ENCODE measurements at regions not wholly inside any gene's neighbourhood (a gene's known extent, or its start where the extent isn't known, plus 50 kb on each side); places are given as distances from the start of the nearest gene placed in this dataset.
"Not testable (repeated sequence)": the region's sequence is repeated elsewhere in the genome, so short reads cannot be mapped to it uniquely, and the experiment has no call there.

DNA sequence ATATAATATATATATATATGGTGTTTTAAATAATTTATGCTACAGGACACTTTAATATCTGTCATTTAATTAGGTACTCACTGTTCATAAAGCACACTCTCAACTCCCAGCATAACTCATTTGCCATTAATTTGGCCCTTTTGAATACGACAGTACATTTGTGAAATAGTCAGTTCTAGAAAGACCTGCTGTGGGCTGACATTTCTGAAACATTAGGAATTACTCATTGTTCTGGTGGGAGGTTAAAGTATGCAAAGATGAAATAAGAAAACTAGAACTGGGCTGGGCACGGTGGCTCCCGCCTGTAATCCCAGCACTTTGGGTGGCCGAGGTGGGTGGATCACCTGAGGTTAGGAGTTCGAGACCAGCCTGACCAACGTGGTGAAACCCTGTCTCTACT, 497.5 kb downstream of the UTRN start:
- Histone ChIP-seq H3K27ac (no peak overlapping the region), H3K4me1 (no peaks in the 10 kb centered on the region), H3K4me3 (no peak overlapping the region), H3K9me3 (no peaks in the 10 kb centered on the region), H3K36me3 (no peaks in the 10 kb centered on the region), H3K27me3 (no peaks in the 10 kb centered on the region)
- DNase-seq, result no peak
- intact Hi-C loops (cut with DNase I; ENCODE audit: low total_unique reads), result no loop called here
- TF ChIP-seq, protein P1, sequence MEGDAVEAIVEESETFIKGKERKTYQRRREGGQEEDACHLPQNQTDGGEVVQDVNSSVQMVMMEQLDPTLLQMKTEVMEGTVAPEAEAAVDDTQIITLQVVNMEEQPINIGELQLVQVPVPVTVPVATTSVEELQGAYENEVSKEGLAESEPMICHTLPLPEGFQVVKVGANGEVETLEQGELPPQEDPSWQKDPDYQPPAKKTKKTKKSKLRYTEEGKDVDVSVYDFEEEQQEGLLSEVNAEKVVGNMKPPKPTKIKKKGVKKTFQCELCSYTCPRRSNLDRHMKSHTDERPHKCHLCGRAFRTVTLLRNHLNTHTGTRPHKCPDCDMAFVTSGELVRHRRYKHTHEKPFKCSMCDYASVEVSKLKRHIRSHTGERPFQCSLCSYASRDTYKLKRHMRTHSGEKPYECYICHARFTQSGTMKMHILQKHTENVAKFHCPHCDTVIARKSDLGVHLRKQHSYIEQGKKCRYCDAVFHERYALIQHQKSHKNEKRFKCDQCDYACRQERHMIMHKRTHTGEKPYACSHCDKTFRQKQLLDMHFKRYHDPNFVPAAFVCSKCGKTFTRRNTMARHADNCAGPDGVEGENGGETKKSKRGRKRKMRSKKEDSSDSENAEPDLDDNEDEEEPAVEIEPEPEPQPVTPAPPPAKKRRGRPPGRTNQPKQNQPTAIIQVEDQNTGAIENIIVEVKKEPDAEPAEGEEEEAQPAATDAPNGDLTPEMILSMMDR (IDR thresholded peaks at IDR 0.05), result no peak
- no peak for TF ChIP-seq POLR2A (IDR thresholded peaks at IDR 0.05)

DNA sequence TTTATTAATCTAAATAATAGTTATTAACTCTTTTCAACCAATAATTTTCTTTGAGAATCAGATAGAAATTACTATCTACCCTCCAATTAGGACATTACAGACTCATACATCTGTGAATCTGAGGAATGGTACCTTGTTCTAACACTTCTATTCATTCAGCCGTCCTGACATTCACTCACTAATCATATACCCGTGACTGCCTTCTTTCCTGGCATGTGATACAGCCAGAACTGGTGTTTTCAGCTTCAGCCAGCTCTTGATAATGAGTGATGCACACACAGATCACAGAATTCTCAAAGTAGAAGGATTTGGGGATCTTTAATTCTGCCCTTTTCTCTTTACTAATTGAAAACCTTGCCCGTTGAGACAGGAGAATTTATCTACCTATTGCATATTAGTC, 499.9 kb downstream of the UTRN start:
- Histone ChIP-seq H3K27me3 (no peaks in the 10 kb centered on the region), H3K4me3 (no peak overlapping the region), H3K36me3 (no peaks in the 10 kb centered on the region), H3K9me3 (no peaks in the 10 kb centered on the region), H3K27ac (no peak overlapping the region), H3K4me1 (no peaks in the 10 kb centered on the region)
- intact Hi-C loops (cut with DNase I; ENCODE audit: low total_unique reads), result no loop called here
- no peak for DNase-seq
- TF ChIP-seq, protein P1 (IDR thresholded peaks at IDR 0.05), result no peak
- no peak for TF ChIP-seq POLR2A (IDR thresholded peaks at IDR 0.05)

DNA sequence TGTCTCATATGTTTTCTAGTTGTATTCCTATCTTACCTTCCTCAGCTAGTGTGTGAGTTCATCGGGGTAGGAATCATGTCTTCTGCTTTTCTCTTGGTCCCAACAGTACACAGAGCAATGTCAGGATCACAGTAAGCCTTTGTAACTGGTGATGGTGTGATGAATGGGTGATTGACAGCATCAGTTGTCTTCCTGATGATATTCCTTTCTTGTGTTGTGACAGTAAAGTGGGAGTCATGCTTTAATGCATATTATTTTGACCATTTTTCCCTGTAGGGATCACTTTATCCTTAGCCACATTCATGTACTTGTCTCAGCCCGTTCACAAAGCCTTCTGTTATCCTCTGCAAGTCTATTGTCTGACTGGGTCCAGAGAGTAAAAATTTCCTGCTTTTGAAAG, 501.7 kb downstream of the UTRN start:
- Histone ChIP-seq H3K27ac (no peak overlapping the region), H3K4me3 (no peak overlapping the region), H3K4me1 (no peaks in the 10 kb centered on the region), H3K27me3 (no peaks in the 10 kb centered on the region), H3K36me3 (no peaks in the 10 kb centered on the region), H3K9me3 (no peaks in the 10 kb centered on the region)
- intact Hi-C loops (cut with DNase I; ENCODE audit: low total_unique reads), result no loop called here
- TF ChIP-seq, protein P1 (IDR thresholded peaks at IDR 0.05), result no peak
- no peak for TF ChIP-seq POLR2A (IDR thresholded peaks at IDR 0.05)
- no peak for DNase-seq

DNA sequence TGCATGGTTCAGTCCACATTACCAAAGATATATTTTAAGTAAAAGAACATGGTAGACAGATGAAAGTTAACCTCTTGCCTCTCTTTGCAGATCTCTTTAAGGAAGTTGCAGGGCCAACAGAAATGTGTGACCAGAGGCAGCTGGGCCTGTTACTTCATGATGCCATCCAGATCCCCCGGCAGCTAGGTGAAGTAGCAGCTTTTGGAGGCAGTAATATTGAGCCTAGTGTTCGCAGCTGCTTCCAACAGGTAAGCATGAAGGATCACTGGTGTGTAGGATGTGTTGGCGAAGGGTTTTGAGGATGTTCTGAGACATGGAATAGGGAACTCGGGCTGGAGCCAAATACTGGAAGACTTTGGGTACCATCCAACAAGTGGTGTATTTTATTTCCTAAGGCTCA, 508.6 kb downstream of the UTRN start:
- intact Hi-C loops (cut with DNase I; ENCODE audit: low total_unique reads), result no loop called here
- no peak for TF ChIP-seq POLR2A (IDR thresholded peaks at IDR 0.05)
- TF ChIP-seq, protein P1 (IDR thresholded peaks at IDR 0.05), result no peak
- Histone ChIP-seq H3K4me3 (no peak overlapping the region), H3K9me3 (no peaks in the 10 kb centered on the region), H3K27ac (no peak overlapping the region), H3K36me3 (no peaks in the 10 kb centered on the region), H3K4me1 (no peaks in the 10 kb centered on the region), H3K27me3 (no peaks in the 10 kb centered on the region)
- no peak for DNase-seq

DNA sequence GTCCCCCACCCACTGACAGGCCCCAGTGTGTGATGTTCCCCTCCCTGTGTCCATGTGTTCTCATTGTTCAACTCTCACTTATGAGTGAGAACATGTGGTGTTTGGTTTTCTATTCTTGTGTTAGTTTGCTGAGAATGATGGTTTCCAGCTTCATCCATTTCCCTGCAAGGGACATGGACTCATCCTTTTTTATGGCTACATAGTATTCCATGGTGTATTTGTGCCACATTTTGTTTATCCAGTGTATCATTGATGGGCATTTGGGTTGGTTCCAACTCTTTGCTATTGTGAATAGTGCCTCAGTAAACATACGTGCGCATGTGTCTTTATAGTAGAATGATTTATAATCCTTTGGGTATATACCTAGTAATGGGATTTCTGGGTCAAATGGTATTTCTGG, 509.9 kb downstream of the UTRN start:
- H3K27me3 ChIP-seq; DNase-seq; H3K4me1 ChIP-seq; intact Hi-C loops (cut with DNase I; ENCODE audit: low total_unique reads); H3K36me3 ChIP-seq; H3K9me3 ChIP-seq; H3K27ac ChIP-seq; H3K4me3 ChIP-seq: not testable (repeated sequence)

DNA sequence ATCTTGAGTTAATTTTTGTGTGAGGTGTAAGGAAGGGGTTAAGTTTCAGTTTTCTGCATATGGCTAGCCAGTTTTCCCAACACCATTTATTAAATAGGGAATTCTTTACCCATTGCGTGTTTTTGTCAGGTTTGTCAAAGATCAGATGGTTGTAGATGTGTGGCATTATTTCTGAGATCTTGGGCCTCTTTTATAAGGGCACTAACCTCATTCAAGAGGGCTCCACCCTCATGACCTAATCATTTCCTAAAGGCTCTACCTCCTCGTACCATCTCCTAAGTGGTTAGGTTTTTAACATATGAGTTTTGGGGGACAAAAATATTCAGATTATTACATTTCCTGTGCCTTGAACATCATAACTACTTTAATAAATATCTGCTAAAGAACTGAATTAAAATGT, 510.9 kb downstream of the UTRN start:
- intact Hi-C loops (cut with DNase I; ENCODE audit: low total_unique reads), result no loop called here

More for the DNA sequence above, 510.9 kb downstream of the UTRN start:
- no peak for DNase-seq
- H3K9me3 ChIP-seq, result no peaks in the 10 kb centered on the region
- no peaks in the 10 kb centered on the region for H3K4me1 ChIP-seq
- H3K27ac ChIP-seq, result no peak overlapping the region
- H3K4me3 ChIP-seq, result no peak overlapping the region
- no peak for TF ChIP-seq POLR2A (IDR thresholded peaks at IDR 0.05)
- TF ChIP-seq, protein P1 (IDR thresholded peaks at IDR 0.05), result no peak
- H3K36me3 ChIP-seq, result no peaks in the 10 kb centered on the region
- H3K27me3 ChIP-seq, result no peaks in the 10 kb centered on the region
